ENCODE measurements at regions not wholly inside any gene's neighbourhood (a gene's known extent, or its start where the extent isn't known, plus 50 kb on each side); places are given as distances from the start of the nearest gene placed in this dataset.
"Not testable (repeated sequence)": the region's sequence is repeated elsewhere in the genome, so short reads cannot be mapped to it uniquely, and the experiment has no call there.

DNA sequence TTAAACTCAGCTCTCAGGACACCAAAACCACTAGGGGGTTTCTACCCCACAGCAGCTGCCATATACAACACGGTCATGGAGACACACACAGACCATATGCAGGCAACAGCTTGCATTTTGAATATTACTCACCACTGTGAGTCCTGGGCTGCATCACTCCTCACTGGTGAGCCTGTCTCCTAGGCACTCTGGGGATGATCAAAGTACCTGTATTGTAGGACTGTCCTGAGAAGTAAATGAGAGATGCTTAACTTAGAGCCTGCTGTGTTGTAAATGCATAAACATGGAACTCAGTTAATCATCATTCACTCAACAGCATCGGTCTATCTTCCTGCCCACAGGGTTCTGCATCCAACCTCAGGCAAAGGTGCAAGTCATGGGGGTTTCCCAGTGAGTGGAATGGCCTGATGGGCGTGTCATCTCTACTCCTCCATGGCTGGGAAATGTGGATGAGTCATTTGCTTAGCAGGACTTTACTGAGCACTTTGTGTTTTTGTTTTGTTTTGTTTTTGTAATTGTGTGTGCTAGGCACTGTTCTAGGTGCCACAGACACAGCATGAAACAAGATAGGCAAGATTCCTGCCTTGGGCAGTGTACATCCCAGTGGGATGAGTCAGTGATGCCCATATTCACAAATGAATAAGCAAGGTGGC, 1141.2 kb upstream of the TMEM132C start:
- no peak overlapping the region for H3K27ac Mint-ChIP-seq
- no peaks in the 10 kb centered on the region for H3K4me1 Mint-ChIP-seq
- no peaks in the 10 kb centered on the region for H3K27me3 Mint-ChIP-seq
- no peaks in the 10 kb centered on the region for H3K36me3 Mint-ChIP-seq
- no peak overlapping the region for H3K4me3 Mint-ChIP-seq
- H3K9me3 Mint-ChIP-seq: peaks cover 0 to 1% (median 0%) of the 10 kb centered on the region in 3 donors

DNA sequence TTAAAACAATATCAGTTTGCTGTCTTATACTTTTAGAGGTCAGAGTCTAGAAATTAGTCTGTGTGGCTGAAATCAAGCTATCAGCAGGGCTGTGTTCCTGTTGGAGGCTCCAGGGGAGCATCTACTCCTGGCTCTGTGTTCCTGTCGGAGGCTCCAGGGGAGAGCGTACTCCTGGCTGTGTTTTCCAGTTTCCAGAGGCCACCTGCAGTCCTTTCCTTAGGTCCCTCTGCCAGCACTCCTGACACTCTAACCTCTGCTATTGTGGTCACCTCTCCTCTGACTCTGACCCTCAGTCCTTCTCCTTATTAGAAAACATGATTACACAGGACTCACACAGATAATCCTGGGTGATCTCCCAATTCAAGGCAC, 1140.7 kb upstream of the TMEM132C start:
- Mint-ChIP-seq H3K36me3 (no peaks in the 10 kb centered on the region), H3K9me3 (peaks cover 0 to 1% (median 0%) of the 10 kb centered on the region in 3 donors), H3K27ac (no peak overlapping the region), H3K4me3 (no peak overlapping the region), H3K27me3 (no peaks in the 10 kb centered on the region), H3K4me1 (no peaks in the 10 kb centered on the region)

DNA sequence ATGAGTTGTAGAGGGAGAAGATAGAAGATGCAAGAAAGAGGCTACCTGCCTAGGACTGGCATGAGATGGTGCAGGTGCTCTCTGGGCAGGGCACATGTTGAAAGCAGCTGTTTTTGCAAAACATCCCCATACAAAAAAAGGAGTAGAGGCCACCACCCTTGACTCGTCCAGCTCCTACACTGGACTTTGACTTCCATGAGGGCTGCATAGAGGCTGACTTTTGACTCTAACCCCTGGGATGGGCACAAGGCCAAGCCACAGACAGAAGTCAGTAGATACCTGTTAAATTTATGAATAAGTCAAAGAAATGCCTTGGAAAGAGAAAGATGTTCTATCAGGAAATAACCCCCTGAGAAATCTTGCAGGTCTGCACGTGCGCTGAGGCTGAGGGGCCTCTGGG, 1139.1 kb upstream of the TMEM132C start:
- Mint-ChIP-seq H3K27ac (no peak overlapping the region), H3K27me3 (no peaks in the 10 kb centered on the region), H3K9me3 (peaks cover 0 to 1% (median 0%) of the 10 kb centered on the region in 3 donors), H3K36me3 (no peaks in the 10 kb centered on the region), H3K4me3 (no peak overlapping the region), H3K4me1 (no peaks in the 10 kb centered on the region)

DNA sequence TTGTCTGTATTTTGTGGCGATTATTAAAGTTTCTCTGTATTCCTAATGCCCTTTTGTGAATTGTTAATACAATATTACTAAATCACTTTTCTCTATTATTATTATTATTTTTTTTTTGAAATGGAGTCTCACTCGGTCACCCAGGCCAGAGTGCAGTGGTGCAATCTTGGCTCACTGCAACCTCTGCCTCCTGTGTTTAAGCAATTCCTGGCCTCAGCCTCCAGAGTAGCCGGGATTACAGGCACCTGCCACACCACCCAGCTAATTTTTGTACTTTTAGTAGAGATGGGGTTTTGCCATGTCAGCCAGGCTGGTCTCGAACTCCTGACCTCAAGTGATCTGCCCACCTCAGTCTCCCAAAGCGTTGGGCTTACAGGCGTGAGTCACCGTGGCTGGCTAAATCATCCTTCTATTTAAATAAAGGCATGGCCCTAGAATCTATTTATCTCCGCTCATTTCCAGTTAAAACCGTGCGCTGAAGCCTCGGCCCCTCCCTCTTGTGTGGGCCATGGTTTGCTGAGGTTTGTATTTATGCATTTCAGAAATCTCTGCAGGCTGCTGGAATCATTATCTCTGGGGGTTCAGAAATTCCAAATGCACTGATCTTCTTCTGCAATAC, 1136.4 kb upstream of the TMEM132C start:
- H3K4me3 Mint-ChIP-seq: no peak overlapping the region
- H3K36me3 Mint-ChIP-seq: no peaks in the 10 kb centered on the region
- H3K27me3 Mint-ChIP-seq: no peaks in the 10 kb centered on the region
- H3K9me3 Mint-ChIP-seq: peaks cover 0 to 3% (median 1%) of the 10 kb centered on the region in 3 donors
- H3K27ac Mint-ChIP-seq: no peak overlapping the region
- H3K4me1 Mint-ChIP-seq: no peaks in the 10 kb centered on the region

DNA sequence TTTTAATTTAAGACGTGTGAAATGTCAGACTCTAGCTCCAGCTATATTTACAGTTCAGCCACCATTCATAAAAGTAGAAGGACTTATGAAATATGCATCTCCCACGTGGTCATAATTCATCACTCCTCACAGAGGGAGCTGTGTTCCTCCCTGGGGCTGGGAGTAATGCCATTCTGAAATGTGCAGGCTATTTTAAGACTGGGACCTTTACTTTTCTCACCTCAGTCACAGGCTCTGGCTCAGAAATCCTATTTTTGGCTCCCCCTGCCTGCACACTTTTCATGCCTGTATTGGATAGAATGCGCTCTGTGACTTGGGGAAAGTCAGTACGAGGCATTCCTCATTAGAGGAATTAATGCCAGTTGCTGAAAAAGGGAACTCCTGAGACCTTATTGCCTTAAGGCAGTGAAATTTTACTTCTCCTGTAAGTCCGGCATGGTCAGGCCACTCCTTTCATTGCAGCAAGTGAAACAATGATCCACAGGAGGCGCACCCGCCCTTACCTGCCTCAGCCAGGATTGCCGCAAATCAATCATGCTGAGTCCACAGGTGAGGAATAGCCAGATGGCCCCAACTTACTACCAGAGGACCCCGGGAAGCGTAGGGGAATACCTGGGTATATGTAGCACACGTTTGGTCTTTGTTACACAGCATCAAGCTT, 1133.2 kb upstream of the TMEM132C start:
- Mint-ChIP-seq H3K27ac (no peak overlapping the region), H3K4me1 (no peaks in the 10 kb centered on the region), H3K27me3 (no peaks in the 10 kb centered on the region), H3K4me3 (no peak overlapping the region), H3K9me3 (peaks cover 2 to 7% (median 3%) of the 10 kb centered on the region in 3 donors), H3K36me3 (no peaks in the 10 kb centered on the region)

DNA sequence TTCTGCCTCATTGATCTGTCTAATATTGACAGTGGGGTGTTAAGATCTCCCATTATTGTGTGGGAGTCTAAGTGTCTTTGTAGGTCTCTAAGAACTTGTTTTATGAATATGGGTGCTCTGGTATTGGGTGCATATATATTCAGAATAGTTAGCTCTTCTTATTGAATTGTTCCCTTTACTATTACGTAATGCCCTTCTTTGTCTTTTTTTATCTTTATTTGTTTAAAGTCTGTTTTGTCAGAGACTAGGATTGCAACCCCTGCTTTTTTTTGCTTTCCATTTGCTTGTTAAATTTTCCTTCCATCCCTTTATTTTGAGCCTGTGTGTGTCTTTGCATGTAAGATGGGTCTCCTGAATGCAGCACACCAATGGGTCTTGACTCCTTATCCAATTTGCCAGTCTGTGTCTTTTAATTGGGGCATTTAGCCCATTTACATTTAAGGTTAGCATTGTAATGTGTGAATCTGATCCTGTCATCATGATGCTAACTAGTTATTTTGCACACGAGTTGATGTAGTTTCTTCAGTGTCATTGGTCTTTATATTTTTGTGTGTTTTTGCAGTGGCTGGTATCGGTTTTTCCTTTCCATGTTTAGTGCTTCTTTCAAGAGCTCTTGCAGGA, 1126.0 kb upstream of the TMEM132C start:
- not testable (repeated sequence) for H3K4me1 Mint-ChIP-seq, H3K9me3 Mint-ChIP-seq, H3K4me3 Mint-ChIP-seq, H3K27ac Mint-ChIP-seq, H3K27me3 Mint-ChIP-seq, H3K36me3 Mint-ChIP-seq

DNA sequence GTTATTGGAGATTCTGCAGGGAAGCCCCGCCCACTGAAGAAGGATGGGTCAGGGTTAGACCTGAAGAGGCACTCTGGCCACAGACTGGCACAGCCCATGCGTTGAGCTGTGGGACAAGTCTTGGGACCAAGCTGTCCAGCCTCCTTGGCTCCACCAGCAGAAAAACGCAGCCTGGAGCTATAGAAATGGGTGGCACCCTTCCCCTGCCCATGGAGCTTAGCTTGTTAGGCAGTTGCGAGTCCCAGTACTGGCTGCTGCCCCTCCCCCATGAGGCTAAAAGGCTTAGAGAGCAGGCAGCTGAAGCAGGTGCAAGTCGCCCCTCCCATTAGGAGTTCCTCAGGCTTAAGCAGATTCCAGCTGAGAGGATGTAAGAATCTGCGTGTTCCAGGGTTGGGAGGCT, 1124.0 kb upstream of the TMEM132C start:
- no peak overlapping the region for H3K4me3 Mint-ChIP-seq
- H3K36me3 Mint-ChIP-seq: no peaks in the 10 kb centered on the region

DNA sequence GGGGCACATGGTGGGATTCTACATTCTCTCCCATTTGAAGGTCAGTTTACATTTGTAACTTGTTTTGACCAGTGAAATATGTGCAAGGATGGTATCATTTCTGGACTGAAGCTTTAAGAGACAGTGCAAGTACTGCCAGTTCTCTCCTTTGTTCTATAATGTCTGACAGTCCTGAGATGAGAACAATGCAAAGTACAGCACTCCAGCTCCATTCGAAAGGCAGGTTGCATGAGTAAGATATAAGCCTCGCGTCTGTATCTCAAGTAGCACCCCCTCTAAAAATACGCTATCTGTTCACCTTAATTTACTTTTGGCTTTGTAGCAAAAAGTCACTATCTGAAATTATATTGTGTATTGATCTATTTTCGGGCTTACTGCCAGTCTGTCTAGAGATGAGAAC, 1122.2 kb upstream of the TMEM132C start:
- H3K27ac Mint-ChIP-seq: no peak overlapping the region
- H3K9me3 Mint-ChIP-seq: peaks cover 2 to 11% (median 6%) of the 10 kb centered on the region in 3 donors
- no peak overlapping the region for H3K4me3 Mint-ChIP-seq
- no peaks in the 10 kb centered on the region for H3K36me3 Mint-ChIP-seq
- H3K4me1 Mint-ChIP-seq: no peaks in the 10 kb centered on the region
- no peaks in the 10 kb centered on the region for H3K27me3 Mint-ChIP-seq

More for the DNA sequence above, 1124.0 kb upstream of the TMEM132C start:
- Mint-ChIP-seq H3K27ac (no peak overlapping the region), H3K9me3 (peaks cover 3 to 11% (median 4%) of the 10 kb centered on the region in 3 donors), H3K4me1 (no peaks in the 10 kb centered on the region), H3K27me3 (no peaks in the 10 kb centered on the region)

DNA sequence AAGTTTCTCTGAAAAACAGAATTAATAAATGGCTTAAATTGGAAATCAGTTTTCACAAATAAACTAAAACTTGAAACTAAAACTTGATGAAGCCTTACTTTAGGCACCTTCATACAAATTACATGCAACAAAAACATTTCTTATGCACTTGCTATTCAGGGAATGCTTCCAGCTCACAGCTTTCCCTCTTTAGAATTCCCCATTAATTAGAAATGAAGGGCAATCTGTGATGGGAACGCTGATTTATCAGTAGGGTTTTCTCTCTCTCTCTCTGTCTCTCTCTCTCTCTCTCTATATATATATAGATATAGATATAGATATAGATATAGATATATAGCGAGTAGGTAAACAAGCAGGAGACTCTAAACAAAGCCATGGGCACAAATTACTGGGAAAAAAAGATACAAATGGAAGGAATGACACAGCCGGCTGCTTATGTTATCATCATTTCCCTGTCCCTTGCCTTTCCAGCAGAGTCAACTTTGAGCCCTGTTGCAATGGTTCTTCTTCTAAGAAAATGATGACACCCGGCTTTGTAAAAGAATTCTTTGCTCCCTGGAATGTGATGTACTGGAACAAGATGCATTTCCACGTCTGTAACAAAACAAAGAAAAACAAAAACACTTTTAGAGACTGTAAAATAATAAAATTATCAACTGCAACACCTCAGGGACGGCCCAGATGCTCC, 1121.6 kb upstream of the TMEM132C start:
- Mint-ChIP-seq H3K36me3 (no peaks in the 10 kb centered on the region), H3K27ac (no peak overlapping the region), H3K9me3 (peaks cover 2 to 11% (median 6%) of the 10 kb centered on the region in 3 donors), H3K4me3 (no peak overlapping the region), H3K4me1 (no peaks in the 10 kb centered on the region), H3K27me3 (no peaks in the 10 kb centered on the region)

DNA sequence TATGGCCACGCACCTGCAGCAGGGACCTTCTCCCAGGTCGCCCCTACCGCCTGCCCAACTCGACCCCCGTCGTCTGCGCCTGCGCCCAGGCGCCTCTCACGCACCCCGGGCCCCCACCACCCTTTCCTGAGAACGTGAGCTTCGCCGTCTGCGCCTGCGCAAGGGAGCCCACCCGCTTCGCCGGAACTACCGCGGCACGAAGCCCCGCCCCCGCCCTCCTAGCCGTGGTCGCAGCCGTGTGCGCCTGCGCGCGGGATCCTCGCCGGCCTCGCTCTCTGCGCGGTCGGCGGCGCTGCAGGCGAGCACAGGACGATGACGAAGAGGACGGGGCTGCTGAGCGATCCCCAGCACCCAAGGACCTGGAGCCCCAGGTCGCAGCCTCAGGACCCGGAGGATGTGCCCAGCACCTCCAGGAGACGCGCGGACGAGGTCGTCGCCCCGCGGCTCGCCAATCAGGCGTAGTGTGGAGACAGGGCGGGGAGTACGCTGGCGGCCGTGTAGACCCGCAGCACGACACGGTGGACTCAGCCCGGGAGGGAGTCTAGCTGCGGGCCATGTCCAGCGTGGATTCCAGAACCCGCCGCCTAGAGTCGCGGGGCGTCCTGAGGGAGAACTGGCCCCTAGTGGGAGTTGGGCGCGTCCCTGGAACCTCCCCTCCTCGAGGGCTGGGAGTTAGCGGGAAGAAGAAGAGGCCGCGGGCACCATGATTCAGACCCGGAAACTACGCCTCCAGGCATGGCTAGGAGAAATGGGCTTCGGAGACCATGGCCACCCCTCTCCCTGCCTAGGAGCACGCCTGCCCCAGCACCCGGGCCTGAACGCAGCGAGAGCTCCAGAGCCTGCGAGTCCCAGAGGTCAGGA, 1120.8 kb upstream of the TMEM132C start:
- H3K9me3 Mint-ChIP-seq: peaks cover under 1 to 8% (median 6%) of the 10 kb centered on the region in 3 donors
- no peaks in the 10 kb centered on the region for H3K27me3 Mint-ChIP-seq
- H3K4me1 Mint-ChIP-seq: no peaks in the 10 kb centered on the region
- H3K27ac Mint-ChIP-seq: no peak overlapping the region
- no peaks in the 10 kb centered on the region for H3K36me3 Mint-ChIP-seq
- H3K4me3 Mint-ChIP-seq: peak overlapping the region in 1 of 4 donors; percentile 13

DNA sequence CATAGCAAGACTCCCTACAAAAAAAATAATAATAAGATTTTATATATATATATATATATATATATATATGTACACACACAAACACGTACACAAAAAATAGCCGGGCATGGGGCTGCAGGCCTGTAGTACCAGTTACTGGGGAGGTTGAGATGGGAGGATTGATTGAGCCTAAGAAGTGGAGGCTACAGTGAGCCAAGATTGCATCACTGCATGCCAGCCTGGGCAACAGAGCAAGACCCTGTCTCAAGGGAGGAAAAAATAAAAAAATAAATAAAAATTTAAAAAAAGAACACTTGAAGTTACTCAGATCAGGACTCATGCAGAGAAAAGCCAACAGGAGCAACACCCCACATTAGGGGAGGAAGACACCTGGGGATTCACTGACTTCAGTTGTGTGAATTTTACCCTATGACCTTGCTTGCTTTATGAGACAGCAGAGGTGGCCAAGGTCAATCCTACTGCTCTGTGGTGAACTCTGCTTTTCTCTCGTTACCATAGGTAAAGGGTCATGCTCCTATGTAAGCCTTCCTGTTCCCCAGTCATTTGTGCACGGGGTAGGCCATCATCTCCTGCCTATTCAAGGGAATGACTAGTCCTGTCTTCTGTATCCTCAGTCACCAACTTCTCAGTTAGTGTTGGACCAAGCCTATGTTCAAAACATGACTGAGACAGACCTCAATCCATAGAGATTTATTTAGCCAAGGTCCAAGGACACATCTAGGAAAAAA, 1119.8 kb upstream of the TMEM132C start:
- Mint-ChIP-seq H3K27me3 (no peaks in the 10 kb centered on the region), H3K9me3 (peaks cover 0 to 6% (median 3%) of the 10 kb centered on the region in 3 donors), H3K27ac (no peak overlapping the region), H3K4me3 (no peak overlapping the region), H3K4me1 (no peaks in the 10 kb centered on the region), H3K36me3 (no peaks in the 10 kb centered on the region)

DNA sequence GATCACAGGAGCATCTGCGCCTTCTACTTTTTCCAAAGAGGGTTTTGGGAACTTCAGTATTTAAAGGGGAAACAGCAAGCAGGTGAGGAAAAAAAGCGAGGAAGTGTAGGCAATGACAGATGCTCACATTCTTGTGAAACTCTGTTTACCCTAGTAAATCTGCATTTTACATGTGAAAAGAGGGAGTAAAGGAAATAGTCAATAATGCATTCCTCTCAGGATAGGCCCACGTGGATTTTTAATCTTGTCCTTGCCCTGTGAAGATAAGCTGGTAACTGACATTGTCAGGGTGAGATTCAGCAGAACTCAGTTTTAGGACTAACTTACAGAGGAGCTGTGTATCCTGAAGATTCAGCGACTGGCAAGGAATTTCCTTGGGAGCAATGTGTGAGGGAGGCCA, 1119.2 kb upstream of the TMEM132C start:
- Mint-ChIP-seq H3K4me1 (no peaks in the 10 kb centered on the region), H3K4me3 (no peak overlapping the region), H3K27ac (no peak overlapping the region)

DNA sequence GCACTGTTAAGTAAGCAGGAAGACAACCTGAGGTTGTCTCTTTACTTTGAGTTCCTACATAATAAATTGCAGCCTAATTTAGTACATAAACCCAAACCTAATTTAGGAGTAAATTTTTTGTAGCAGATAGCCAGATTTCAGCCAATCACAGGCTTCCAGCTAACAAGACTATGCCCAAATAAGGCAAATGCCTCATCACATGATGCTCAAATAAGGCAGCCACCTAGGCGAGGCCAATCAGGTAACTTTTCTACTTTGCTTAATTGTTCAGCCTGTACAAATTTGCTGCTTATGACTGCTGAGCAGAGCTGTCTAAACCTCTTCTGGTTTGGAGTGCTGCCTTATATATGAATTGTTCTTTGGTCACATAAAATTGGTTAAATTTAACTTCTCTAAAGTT, 1118.7 kb upstream of the TMEM132C start:
- no peaks in the 10 kb centered on the region for H3K27me3 Mint-ChIP-seq
- no peaks in the 10 kb centered on the region for H3K36me3 Mint-ChIP-seq
- H3K4me3 Mint-ChIP-seq: no peak overlapping the region
- H3K4me1 Mint-ChIP-seq: no peaks in the 10 kb centered on the region
- H3K9me3 Mint-ChIP-seq: peaks cover 0 to 6% (median 3%) of the 10 kb centered on the region in 3 donors
- no peak overlapping the region for H3K27ac Mint-ChIP-seq

More for the DNA sequence above, 1119.2 kb upstream of the TMEM132C start:
- no peaks in the 10 kb centered on the region for H3K27me3 Mint-ChIP-seq
- H3K9me3 Mint-ChIP-seq: peaks cover 0 to 6% (median 3%) of the 10 kb centered on the region in 3 donors
- H3K36me3 Mint-ChIP-seq: no peaks in the 10 kb centered on the region

Data from IgD-negative memory B cell (primary cell).